Endothelial cell of umbilical vein (primary cell): ENCODE measurements at regions not wholly inside any gene's neighbourhood (a gene's known extent, or its start where the extent isn't known, plus 50 kb on each side); places are given as distances from the start of the nearest gene placed in this dataset.

ENCODE experiments used
- CTCF ChIP-seq, 2 donors: IDR thresholded peaks; 1 replicate in 1 of 2; 2 replicates in 1 of 2; pipeline ENCODE4 v1.5.1; 2011; ENCODE audit warnings: low read length in 2 of 2, mild to moderate bottlenecking in 2 of 2, moderate library complexity in 2 of 2, control low read depth in 1 of 2, inconsistent platforms in 1 of 2, low read depth in 1 of 2; ENCODE audit not compliant: insufficient read depth in 1 of 2; ENCODE audit errors: extremely low read depth in 1 of 2
- POLR2A ChIP-seq: IDR thresholded peaks from 2 replicates; pipeline ENCODE4 v1.6.1; 2012; ENCODE audit warnings: low read depth, mild to moderate bottlenecking, control low read depth, low read length
- POLR2AphosphoS5 ChIP-seq: IDR thresholded peaks from 2 replicates; pipeline ENCODE4 v1.6.1; 2012; ENCODE audit warnings: low read depth, mild to moderate bottlenecking, control low read depth, low read length, moderate library complexity; ENCODE audit not compliant: insufficient read depth

GRCh38 chr5:97531549-97531948 is 348.5 kb upstream of the RIOK2 start:
- TF ChIP-seq CTCF (IDR thresholded peaks at IDR 0.05; ENCODE audit: extremely low read depth in 1 of 2, insufficient read depth in 1 of 2, low read depth in 1 of 2, low read length in 2 of 2) (no peak), POLR2A (no peak), POLR2AphosphoS5 (no peak)
